K562 (cell line): ENCODE measurements at regions not wholly inside any gene's neighbourhood (a gene's known extent, or its start where the extent isn't known, plus 50 kb on each side); places are given as distances from the start of the nearest gene placed in this dataset.

Source experiments
- FOXP1 ChIP-seq: sonication (generic); formaldehyde crosslinking; IDR thresholded peaks from 2 replicates; pipeline ENCODE4 v1.8.0; 2022; ENCODE audit warnings: mild to moderate bottlenecking, missing genetic modification reagents
- GMEB1 ChIP-seq: fragments of 250-450 bp; sonication (Bioruptor Pico); IDR thresholded peaks from 2 replicates; pipeline ENCODE4 v1.4.0; 2020; ENCODE audit warnings: mild to moderate bottlenecking
- MAFG ChIP-seq: fragments of 450-650 bp; conservative IDR thresholded peaks from 2 replicates; pipeline ENCODE4 v1.6.1; 2016; ENCODE audit warnings: missing genetic modification characterization, missing compliant biosample characterization
- MAX ChIP-seq: sonication (generic); formaldehyde crosslinking; IDR thresholded peaks from 2 replicates; pipeline ENCODE4 v1.9.0; 2022; ENCODE audit warnings: mild to moderate bottlenecking, missing genetic modification reagents
- NELFE ChIP-seq: IDR thresholded peaks from 2 replicates; pipeline ENCODE4 v1.6.1; 2011; ENCODE audit warnings: mild to moderate bottlenecking; ENCODE audit not compliant: insufficient read depth, insufficient read length
- PCBP1 ChIP-seq: fragments of 200-400 bp; formaldehyde crosslinking; IDR thresholded peaks from 2 replicates; pipeline ENCODE4 v1.6.1; 2018; ENCODE audit warnings: mild to moderate bottlenecking, low read depth, low read length; ENCODE audit not compliant: poor library complexity, severe bottlenecking
- SLC30A9 ChIP-seq: fragments of 250-450 bp; sonication (Bioruptor Pico); IDR thresholded peaks from 2 replicates; pipeline ENCODE4 v1.8.0; 2022; ENCODE audit warnings: mild to moderate bottlenecking, moderate library complexity
- TAF7 ChIP-seq: fragments of 450-650 bp; IDR thresholded peaks from 2 replicates; pipeline ENCODE4 v1.6.1; 2016; ENCODE audit warnings: missing genetic modification characterization, missing compliant biosample characterization
- TEAD4 ChIP-seq, 2 experiments: sonication (generic) in 1 of 2; formaldehyde crosslinking in 1 of 2; IDR thresholded peaks; 2 replicates each; pipeline versions ENCODE4 v1.6.1 to v1.8.0; 2012 to 2022; ENCODE audit warnings: borderline replicate concordance in 1 of 2, inconsistent platforms in 1 of 2, low read length in 1 of 2, mild to moderate bottlenecking in 1 of 2, missing genetic modification reagents in 1 of 2
- ZBTB43 ChIP-seq: sonication (generic); formaldehyde crosslinking; IDR thresholded peaks from 2 replicates; pipeline ENCODE4 v1.8.0; 2023; ENCODE audit warnings: mild to moderate bottlenecking, missing genetic modification reagents
- ZBTB8A ChIP-seq: fragments of 450-650 bp; IDR thresholded peaks from 2 replicates; pipeline ENCODE4 v1.6.1; 2018; ENCODE audit warnings: mild to moderate bottlenecking, moderate library complexity; ENCODE audit not compliant: partially characterized antibody
- ZNF583 ChIP-seq: fragments of 250-450 bp; sonication (Bioruptor Pico); IDR thresholded peaks from 2 replicates; pipeline ENCODE4 v1.4.0; 2020
- ZNF778 ChIP-seq: fragments of 450-650 bp; formaldehyde crosslinking; IDR thresholded peaks from 2 replicates; pipeline ENCODE4 v1.4.0; 2020; ENCODE audit warnings: mild to moderate bottlenecking, moderate library complexity
- TF ChIP-seq, protein P1 (sequence below), 2 experiments: fragments of 200-800 bp in 1 of 2; sonication (Bioruptor generic) in 1 of 2; sonication (generic) in 1 of 2; formaldehyde crosslinking in 1 of 2; IDR thresholded peaks in 1 of 2; conservative IDR thresholded peaks in 1 of 2; 2 replicates each; pipeline versions ENCODE4 v1.5.0 to v1.6.1; 2016 to 2020; ENCODE audit warnings: missing compliant biosample characterization in 1 of 2, missing genetic modification characterization in 1 of 2, missing genetic modification reagents in 1 of 2
- TF ChIP-seq, protein P2 (sequence below): fragments of 250-450 bp; sonication (Bioruptor Pico); IDR thresholded peaks from 2 replicates; pipeline ENCODE4 v1.8.0; 2022; ENCODE audit warnings: moderate library complexity, mild to moderate bottlenecking, inconsistent platforms
- TF ChIP-seq, protein P3 (sequence below), 2 experiments: fragments of 450-650 bp; IDR thresholded peaks; 2 replicates each; pipeline ENCODE4 v1.6.1; 2018; ENCODE audit warnings: mild to moderate bottlenecking in 2 of 2, low read depth in 1 of 2; ENCODE audit not compliant: partially characterized antibody in 2 of 2

GRCh38 chrX:9342561-9343051, 122.3 kb upstream of the TBL1X start (continued):
- TF ChIP-seq ZNF778 (CRISPR knock-in tag) (no peak), FOXP1 (CRISPR knock-in tag) (no peak), MAX (CRISPR knock-in tag) (0 out of 2 replicates have a peak, but pooled peaks have one; percentile 20), SLC30A9 (CRISPR knock-in tag) (no peak), MAFG (tag) (no peak), NELFE (no peak), GMEB1 (CRISPR knock-in tag) (no peak), ZNF583 (CRISPR knock-in tag) (no peak), ZBTB8A (no peak), TEAD4 (IDR thresholded peaks at IDR 0.05; ENCODE audit: low read length) (no peak), TEAD4 (CRISPR knock-in tag; IDR thresholded peaks at IDR 0.05; ENCODE audit: borderline replicate concordance) (no peak), TAF7 (tag) (no peak), ZBTB43 (CRISPR knock-in tag) (no peak), PCBP1 (no peak)
- TF ChIP-seq, protein P1, sequence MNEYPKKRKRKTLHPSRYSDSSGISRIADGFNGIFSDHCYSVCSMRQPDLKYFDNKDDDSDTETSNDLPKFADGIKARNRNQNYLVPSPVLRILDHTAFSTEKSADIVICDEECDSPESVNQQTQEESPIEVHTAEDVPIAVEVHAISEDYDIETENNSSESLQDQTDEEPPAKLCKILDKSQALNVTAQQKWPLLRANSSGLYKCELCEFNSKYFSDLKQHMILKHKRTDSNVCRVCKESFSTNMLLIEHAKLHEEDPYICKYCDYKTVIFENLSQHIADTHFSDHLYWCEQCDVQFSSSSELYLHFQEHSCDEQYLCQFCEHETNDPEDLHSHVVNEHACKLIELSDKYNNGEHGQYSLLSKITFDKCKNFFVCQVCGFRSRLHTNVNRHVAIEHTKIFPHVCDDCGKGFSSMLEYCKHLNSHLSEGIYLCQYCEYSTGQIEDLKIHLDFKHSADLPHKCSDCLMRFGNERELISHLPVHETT (CRISPR knock-in tag; conservative IDR thresholded peaks at IDR 0.05 in 1 of 2, IDR thresholded peaks at IDR 0.05 in 1 of 2), result no peak
- TF ChIP-seq, protein P2, sequence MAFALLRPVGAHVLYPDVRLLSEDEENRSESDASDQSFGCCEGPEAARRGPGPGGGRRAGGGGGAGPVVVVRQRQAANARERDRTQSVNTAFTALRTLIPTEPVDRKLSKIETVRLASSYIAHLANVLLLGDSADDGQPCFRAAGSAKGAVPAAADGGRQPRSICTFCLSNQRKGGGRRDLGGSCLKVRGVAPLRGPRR, result no peak
- TF ChIP-seq, protein P3, sequence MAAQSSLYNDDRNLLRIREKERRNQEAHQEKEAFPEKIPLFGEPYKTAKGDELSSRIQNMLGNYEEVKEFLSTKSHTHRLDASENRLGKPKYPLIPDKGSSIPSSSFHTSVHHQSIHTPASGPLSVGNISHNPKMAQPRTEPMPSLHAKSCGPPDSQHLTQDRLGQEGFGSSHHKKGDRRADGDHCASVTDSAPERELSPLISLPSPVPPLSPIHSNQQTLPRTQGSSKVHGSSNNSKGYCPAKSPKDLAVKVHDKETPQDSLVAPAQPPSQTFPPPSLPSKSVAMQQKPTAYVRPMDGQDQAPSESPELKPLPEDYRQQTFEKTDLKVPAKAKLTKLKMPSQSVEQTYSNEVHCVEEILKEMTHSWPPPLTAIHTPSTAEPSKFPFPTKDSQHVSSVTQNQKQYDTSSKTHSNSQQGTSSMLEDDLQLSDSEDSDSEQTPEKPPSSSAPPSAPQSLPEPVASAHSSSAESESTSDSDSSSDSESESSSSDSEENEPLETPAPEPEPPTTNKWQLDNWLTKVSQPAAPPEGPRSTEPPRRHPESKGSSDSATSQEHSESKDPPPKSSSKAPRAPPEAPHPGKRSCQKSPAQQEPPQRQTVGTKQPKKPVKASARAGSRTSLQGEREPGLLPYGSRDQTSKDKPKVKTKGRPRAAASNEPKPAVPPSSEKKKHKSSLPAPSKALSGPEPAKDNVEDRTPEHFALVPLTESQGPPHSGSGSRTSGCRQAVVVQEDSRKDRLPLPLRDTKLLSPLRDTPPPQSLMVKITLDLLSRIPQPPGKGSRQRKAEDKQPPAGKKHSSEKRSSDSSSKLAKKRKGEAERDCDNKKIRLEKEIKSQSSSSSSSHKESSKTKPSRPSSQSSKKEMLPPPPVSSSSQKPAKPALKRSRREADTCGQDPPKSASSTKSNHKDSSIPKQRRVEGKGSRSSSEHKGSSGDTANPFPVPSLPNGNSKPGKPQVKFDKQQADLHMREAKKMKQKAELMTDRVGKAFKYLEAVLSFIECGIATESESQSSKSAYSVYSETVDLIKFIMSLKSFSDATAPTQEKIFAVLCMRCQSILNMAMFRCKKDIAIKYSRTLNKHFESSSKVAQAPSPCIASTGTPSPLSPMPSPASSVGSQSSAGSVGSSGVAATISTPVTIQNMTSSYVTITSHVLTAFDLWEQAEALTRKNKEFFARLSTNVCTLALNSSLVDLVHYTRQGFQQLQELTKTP (IDR thresholded peaks at IDR 0.05; ENCODE audit: low read depth in 1 of 2, partially characterized antibody in 2 of 2), result peak in 1 of 2 experiments; percentile 81
